OCI-LY3 (cell line): ENCODE measurements at regions not wholly inside any gene's neighbourhood (a gene's known extent, or its start where the extent isn't known, plus 50 kb on each side); places are given as distances from the start of the nearest gene placed in this dataset.

Experiments used
- CTCF ChIP-seq: fragments of 200-600, 300-600 bp; sonication (generic); IDR thresholded peaks from 2 replicates; pipeline ENCODE4 v1.5.1; 2014; ENCODE audit warnings: antibody characterized with exemption, low read length, low read depth
- EZH2phosphoT487 ChIP-seq: fragments of 200-600 bp; shearing (Covaris generic); IDR thresholded peaks from 2 replicates; pipeline ENCODE4 v1.6.1; 2018; ENCODE audit warnings: antibody characterized with exemption, mixed run types, low read depth

DNA sequence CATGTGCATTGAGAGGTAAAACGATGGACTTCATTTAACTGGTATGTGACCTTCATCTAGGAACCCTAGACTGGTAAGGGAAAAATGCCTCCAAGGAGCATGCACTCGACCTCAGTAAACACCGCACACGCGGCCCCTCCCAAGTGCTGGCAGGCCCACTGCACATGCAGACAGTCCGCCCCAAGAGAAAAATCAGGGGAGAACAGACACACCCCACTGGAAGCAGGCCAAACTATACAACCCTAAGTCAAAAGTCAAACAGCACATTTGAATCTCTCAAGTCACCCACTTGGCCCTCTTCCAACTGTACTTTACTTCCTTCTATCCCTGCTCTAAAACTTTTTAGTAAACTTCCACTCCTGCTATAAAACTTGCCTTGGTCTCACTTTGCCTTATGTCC lies 250.1 kb upstream of the HES1 start:
- TF ChIP-seq CTCF (no peak), EZH2phosphoT487 (no peak)
